Erythroblast (primary cell): ENCODE measurements at regions not wholly inside any gene's neighbourhood (a gene's known extent, or its start where the extent isn't known, plus 50 kb on each side); places are given as distances from the start of the nearest gene placed in this dataset.

Source experiments
- DNase-seq, 2 experiments: peaks; one replicate each; lab custom pipeline; 2025; lab: John Stamatoyannopoulos, UW
- GATA1 ChIP-seq: IDR thresholded peaks from 2 replicates; pipeline ENCODE4 v1.6.1; 2011; ENCODE audit warnings: low read depth, mild to moderate bottlenecking, control low read depth, low read length, moderate library complexity
- POLR2A ChIP-seq: IDR thresholded peaks from 2 replicates; pipeline ENCODE4 v1.6.1; 2011; ENCODE audit warnings: mild to moderate bottlenecking, low read length

DNA sequence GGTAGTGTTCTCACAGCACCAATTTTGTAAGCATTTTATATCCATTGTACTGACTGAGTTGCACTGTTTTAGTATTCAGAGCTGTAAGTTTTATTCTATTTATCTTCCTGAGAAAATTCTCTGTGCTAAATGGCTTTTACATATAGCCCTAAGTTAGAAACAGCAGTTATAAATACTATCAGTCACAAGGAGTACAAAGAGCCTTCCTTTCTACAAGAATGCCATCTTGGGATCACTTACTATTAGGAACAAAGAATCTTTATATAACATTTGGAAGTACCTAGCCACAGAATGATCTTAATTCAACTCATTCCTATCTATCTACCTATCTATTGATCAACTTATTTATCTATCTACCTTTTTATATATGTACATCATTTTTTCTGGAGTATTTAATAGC is 423.9 kb upstream of the RGS18 start:
- no peak for DNase-seq
- TF ChIP-seq GATA1 (no peak), POLR2A (no peak)

DNA sequence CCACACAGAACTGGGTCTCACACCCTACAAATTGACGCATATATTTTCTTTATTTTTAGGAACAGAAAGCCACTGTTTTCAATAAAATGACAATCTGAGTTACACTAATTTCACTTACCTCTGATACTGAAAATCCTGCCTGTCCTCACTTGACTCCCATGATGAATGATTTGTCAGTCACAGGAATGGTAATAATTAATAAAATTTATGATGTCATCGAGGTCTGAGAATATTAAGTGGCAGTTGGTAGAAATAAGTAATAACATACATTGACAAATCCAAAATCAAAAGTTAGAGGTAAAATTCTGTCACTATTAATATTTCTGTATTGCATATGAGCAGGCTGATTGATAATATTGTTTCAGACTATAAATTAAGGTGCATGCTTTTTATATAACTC is 418.7 kb upstream of the RGS18 start:
- no peak for TF ChIP-seq POLR2A
- TF ChIP-seq GATA1: no peak
- DNase-seq: no peak

DNA sequence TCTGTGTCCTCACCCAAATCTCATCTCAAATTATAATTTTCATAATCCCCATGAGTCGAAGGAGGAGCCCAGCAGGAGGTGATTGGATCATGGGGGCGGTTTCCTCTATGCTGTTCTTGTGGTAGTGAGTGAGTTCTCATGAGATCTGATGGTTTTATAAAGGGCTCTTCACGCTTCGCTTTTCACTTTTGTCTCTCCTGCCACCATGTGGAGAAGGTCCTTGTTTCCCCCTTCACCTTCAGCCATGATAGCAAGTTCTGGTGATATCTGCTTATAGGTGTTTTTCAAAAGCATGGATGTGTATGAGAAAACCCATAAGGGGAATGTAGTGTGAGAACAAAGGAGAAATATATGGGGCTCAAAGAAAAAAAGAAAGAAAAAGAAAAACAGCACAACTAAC is 405.9 kb upstream of the RGS18 start:
- no peak for TF ChIP-seq GATA1
- no peak for TF ChIP-seq POLR2A

DNA sequence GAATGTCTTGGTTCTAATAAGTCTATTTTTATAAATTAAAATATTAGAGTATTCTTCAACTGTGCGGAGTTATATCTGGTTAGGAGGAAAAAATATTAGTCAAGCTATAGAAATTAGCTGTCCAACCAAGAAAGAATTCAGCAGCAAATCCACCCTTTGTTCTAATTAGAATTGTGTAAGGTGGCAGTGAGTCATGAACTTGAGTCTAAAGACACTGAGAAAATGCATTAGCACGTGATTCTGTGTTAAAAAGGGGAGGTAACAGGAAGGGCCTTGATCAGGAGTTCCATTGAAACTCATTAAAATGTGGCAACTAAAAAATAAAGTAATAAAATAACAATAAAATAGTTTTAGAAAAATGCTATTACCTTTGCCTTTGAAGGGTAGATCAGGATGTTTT is 398.2 kb upstream of the RGS18 start:
- no peak for DNase-seq
- TF ChIP-seq GATA1 (no peak), POLR2A (no peak)

More for the DNA sequence above, 405.9 kb upstream of the RGS18 start:
- no peak for DNase-seq

DNA sequence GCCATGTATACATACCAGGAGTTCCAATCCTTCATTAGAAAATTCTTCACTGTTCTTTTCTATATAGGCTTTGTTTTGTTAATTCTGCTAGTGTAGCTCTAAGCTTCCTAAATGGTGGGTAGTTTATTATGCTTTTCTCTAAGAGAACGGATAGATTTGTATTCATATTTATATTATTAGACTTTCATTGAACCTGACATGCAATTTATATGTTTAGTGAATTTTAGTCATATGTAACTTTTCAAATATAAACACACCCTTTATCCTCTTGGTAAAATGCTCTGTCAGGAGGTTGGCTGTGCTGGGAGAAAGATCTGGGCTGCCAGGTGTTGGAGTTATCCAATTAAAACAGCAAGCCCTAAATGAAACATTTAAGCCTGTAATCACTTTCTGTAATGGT is 369.7 kb upstream of the RGS18 start:
- TF ChIP-seq GATA1 (no peak), POLR2A (no peak)
- no peak for DNase-seq

DNA sequence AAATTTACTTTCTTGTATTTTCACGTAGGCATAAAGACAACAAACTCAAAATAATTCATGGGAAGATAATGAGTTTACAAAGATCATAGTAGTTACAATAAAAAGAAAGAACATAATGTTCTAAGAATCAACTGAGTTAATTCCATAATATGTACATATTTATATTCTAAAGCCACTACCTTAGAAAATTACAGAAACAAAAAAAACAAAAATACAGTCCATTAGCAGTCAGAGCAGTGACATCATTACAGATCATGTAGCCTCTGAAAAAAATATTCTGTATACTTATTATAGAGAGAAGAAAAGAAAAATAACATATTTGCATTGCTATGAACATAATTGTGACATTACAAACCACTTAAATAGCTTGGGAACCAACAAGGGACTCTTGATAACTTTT is 360.1 kb upstream of the RGS18 start:
- TF ChIP-seq GATA1 (no peak), POLR2A (no peak)
- no peak for DNase-seq

DNA sequence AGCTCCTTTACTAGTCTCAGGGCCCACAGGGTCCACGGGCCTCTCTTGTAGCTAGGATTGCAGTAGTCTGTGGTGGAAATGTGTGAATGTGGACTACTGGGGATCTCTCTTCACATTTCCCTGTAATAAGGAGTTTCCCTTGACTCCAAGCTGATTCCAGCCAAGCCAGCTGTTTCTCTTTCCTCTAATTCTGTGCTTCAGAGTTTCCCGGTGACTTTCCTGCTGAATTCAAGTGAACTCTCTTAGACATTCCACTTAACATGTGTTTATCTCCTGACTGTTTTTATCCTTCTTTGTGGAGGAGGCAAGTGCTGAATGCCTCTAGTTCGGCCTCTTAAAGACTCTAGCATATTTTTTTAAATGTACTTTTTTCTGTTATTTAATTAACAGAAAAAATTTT is 354.0 kb upstream of the RGS18 start:
- no peak for DNase-seq
- no peak for TF ChIP-seq GATA1
- TF ChIP-seq POLR2A: no peak

DNA sequence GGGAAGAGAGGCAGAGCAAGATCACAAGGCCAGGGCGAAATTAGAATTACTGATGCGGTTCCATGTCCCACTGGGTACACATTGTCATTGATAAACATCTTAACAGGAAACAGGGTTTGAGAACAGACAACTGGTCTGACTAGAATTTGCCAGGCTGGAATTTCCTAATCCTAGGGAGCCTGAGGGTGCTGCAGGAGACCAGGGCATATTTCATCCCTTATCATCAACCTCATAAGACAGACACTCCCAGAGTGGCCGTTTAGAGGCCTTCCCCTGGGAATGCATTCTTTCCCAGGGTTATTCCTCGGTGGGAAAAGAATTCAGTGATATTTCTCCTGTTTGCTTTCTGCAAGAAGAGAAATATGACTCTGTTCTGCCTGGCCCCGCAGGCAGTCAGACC is 344.7 kb upstream of the RGS18 start:
- DNase-seq: peak in 1 of 2 experiments; percentile 11

DNA sequence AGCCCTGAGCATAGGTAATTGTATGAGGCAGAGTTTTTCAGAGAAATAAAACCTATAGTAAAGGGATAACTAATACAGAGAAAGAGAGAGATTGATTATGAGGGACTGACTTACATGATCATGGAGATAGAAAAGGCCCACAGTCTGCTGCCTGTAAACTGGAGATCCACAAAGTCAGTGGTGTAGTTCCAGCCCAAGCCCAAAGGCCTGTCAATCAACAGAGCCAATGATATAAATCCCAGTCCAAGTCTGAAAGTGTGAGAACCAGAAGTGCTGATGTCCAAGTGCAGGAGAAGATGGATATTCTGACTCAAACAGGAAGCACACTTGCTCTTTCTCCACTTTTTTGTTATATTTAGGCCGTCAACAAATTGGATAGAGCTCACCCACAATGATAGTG is 340.1 kb upstream of the RGS18 start:
- DNase-seq: no peak
- no peak for TF ChIP-seq GATA1
- no peak for TF ChIP-seq POLR2A

DNA sequence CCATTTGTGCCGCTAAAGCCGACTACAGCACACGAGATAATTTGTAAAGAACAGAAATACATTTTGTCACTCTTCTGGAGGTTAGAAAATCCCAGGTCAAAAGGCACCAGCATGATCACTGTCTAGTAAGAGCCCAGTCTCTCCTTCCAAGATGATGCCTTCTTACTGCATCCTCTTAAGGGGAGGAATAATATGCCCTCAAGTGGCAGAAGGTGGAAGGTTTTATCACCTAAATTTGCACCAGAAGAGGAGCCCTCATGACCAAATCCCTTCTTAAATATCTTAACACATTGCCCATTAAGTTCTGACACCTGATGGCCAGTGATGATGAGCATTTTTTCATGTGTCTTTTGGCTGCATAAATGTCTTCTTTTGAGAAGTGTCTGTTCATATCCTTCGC is 326.7 kb upstream of the RGS18 start:
- DNase-seq: peak; percentile 58 to 71
- TF ChIP-seq POLR2A (no peak), GATA1 (no peak)

DNA sequence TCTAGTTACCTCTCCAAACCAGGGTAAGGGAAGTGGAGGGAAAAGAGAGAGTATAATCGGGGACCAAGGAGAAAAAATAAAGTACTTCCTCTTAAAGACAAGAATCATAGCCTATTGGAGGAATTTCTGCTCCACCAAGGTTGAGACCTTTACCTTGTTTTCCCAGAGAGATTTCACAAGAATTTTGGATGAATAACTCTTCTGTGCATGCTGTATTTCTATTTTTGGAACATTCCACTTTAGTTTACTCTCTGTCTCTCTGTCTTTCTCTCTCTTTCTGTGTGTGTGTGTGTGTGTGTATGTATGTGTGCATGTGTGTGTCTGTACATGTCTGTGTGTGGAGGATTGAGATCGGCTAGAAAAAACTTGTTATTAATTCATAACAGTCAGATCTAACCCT is 318.4 kb upstream of the RGS18 start:
- TF ChIP-seq GATA1: no peak
- DNase-seq: no peak

DNA sequence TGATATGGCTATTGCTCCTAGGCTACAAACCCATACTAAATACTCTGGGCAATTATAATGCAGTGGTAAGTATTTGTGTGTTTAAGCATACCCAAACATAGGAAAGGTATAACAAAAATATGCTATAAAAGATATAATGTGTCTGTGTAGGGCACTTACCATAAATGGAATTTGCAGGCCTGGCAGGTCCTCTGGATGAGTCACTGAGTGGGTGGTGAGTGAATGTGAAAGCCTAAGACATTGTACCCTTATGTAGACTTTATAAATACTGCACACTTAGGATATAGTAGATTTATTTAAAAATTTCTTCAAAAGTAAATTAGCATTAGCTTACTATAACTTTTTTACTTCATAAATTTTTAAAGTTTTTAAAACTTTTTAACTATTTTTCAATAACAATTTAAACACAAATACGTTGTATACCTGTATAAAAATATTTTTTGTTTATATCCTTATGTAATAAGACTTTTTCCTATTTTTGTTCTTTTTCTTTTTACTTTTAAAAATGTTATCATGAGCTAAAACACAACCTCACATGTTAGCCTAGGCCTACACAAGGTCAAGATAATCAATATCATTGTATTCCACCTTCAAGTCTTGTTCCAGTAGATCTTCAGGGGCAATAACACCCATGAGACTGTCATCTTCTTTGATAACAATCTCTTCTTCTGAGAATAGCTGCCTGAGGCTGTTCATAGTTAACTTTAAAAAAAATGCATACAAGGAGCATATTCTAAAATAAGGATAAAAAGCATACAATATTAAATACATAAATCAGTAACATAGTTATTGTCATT is 306.3 kb upstream of the RGS18 start:
- TF ChIP-seq POLR2A: no peak
- no peak for TF ChIP-seq GATA1
- DNase-seq: peak; percentile 36 to 76

DNA sequence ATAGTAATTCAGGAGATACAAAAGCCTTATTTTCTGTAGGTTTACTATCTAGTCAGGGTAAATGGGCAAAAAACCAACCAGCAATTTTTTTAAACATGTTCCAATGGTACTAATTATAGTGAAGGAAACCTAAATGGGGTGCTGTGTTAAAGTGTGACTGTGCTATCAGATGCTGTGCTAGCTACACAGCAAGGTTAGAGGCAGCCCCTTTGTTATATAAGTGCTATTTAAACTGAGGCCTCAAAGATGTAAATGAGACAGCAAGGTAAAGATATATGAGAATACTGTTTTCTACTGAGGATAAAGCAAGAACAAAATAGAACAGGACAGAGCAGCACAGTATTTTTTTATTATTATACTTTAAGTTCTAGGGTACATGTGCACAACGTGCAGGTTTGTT is 305.4 kb upstream of the RGS18 start:
- no peak for DNase-seq
- no peak for TF ChIP-seq POLR2A
- no peak for TF ChIP-seq GATA1

DNA sequence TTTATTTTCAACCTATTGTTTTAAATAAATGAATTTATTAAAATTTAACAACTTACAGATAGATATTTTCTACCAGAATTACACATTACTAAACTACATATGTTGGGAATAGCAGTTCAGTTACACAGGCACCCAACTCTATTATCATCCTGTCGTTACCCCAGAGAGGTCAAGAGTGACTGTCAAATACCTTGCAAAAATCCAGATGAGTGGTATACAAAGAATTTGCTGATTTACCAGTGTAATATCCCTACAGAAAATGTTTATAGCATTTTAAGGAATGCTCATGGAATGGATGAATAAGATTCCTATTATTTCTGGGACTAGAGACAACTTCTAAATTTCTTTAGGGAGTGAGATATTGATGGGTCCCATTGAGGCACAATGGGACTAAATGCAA is 300.7 kb upstream of the RGS18 start:
- TF ChIP-seq POLR2A: no peak
- TF ChIP-seq GATA1: no peak

DNA sequence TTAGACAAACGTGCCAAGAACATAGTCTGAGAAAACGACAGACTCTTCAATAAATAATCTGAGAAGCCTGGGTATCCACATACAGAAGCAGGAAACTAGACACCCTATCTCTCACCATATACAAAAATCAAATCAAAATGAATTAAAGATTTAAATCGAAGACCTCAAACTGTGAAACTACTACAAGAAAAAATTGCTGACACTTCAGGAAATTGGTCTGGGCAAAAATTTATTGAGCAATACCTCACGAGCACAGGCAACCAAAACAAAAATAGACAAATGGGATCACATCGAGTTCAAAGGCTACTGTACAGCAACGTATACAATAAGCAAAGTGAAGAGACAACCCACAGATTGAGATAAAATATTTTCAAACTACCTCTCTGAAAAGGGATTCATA is 292.8 kb upstream of the RGS18 start:
- DNase-seq: no peak
- TF ChIP-seq POLR2A: no peak
- no peak for TF ChIP-seq GATA1

More for the DNA sequence above, 300.7 kb upstream of the RGS18 start:
- no peak for DNase-seq

DNA sequence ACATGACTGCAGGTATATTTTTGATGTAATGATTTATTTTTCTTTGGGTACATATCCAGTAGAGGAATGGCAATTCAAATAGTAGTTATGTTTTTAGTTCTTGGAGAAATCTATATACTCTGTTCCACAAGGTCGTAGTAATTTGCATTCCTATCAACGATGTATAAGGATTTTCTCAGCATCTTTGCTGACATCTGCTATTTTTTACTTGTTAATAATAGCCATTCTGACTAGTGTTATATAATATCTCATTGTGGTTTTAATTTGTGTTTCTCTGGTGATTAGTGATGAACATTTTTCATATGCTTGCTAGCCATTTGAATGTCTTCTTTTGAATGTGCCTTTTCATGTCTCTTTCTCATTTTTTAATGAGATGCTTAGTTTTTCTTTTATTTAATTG is 292.1 kb upstream of the RGS18 start:
- DNase-seq: no peak
- TF ChIP-seq GATA1: no peak
- TF ChIP-seq POLR2A: no peak
